Spinal cord (tissue), 9 donors: ENCODE measurements at regions not wholly inside any gene's neighbourhood (a gene's known extent, or its start where the extent isn't known, plus 50 kb on each side); places are given as distances from the start of the nearest gene placed in this dataset.

Source experiments
- DNase-seq, 6 donors: peaks; one replicate each; pipeline versions ENCODE4 v3.0.0 to v3.0.0-alpha.2; 2013 to 2015; ENCODE audit warnings: low spot score in 6 of 6, low read depth in 4 of 6
- H3K27ac ChIP-seq: one replicate; pipeline ENCODE4 v1.5.1; 2013; ENCODE audit warnings: low read depth, low read length, control low read depth
- H3K27me3 ChIP-seq: one replicate; pipeline ENCODE4 v1.6.1; 2013; ENCODE audit warnings: low read length; ENCODE audit not compliant: control insufficient read depth, insufficient read depth
- H3K36me3 ChIP-seq: one replicate; pipeline ENCODE4 v1.6.1; 2013; ENCODE audit warnings: low read length; ENCODE audit not compliant: control insufficient read depth, insufficient read depth
- H3K4me1 ChIP-seq: one replicate; pipeline ENCODE4 v1.6.1; 2013; ENCODE audit warnings: low read length; ENCODE audit not compliant: control insufficient read depth, insufficient read depth
- H3K4me3 ChIP-seq: one replicate; pipeline ENCODE4 v1.5.1; 2013; ENCODE audit warnings: low read depth, low read length, control low read depth
- H3K9me3 ChIP-seq: one replicate; pipeline ENCODE4 v1.6.1; 2013; ENCODE audit warnings: low read length; ENCODE audit not compliant: control insufficient read depth, insufficient read depth
- whole genome bisulfite sequencing: methylation state at CpG from one replicate; pipeline ENCODE4 v1.1.5; 2013; ENCODE audit warnings: missing lambda C conversion rate; ENCODE audit not compliant: insufficient coverage; 5-methylcytosine and 5-hydroxymethylcytosine counted together
- donor health status: healthy.

GRCh38 chr10:65559369-65559768 lies 1366.5 kb upstream of the LRRTM3 start:
- no CpG with 5 or more reads among the region's 2 CpGs for WGBS
- Histone ChIP-seq H3K27me3 (no peaks in the 10 kb centered on the region), H3K9me3 (no peaks in the 10 kb centered on the region), H3K4me1 (no peaks in the 10 kb centered on the region), H3K27ac (no peak overlapping the region), H3K4me3 (no peak overlapping the region), H3K36me3 (no peaks in the 10 kb centered on the region)
- no peak for DNase-seq

- H3K27ac ChIP-seq = no peak overlapping the region
- no CpG with 5 or more reads among the region's 1 CpG for WGBS
- H3K36me3 ChIP-seq = no peaks in the 10 kb centered on the region
- H3K9me3 ChIP-seq = no peaks in the 10 kb centered on the region
- DNase-seq = no peak
- peaks cover 1% of the 10 kb centered on the region for H3K4me1 ChIP-seq
- H3K4me3 ChIP-seq = no peak overlapping the region
- no peaks in the 10 kb centered on the region for H3K27me3 ChIP-seq
These were observed 1360.6 kb upstream of the LRRTM3 start for GRCh38 chr10:65565246-65565645.

GRCh38 chr10:65566906-65567305 lies 1358.9 kb upstream of the LRRTM3 start:
- Histone ChIP-seq H3K4me3 (no peak overlapping the region), H3K9me3 (no peaks in the 10 kb centered on the region), H3K27me3 (no peaks in the 10 kb centered on the region), H3K36me3 (no peaks in the 10 kb centered on the region), H3K4me1 (peaks cover 3% of the 10 kb centered on the region), H3K27ac (no peak overlapping the region)
- DNase-seq = peak in 4 of 6 donors; percentile 17 to 45 (median 32)
- WGBS = no CpG with 5 or more reads among the region's 2 CpGs

GRCh38 chr10:65570143-65571010 lies 1355.5 kb upstream of the LRRTM3 start:
- Histone ChIP-seq H3K36me3 (no peaks in the 10 kb centered on the region), H3K27me3 (no peaks in the 10 kb centered on the region), H3K9me3 (no peaks in the 10 kb centered on the region), H3K4me3 (peak overlapping the region; percentile 38), H3K27ac (peak overlapping the region; percentile 17), H3K4me1 (peaks cover 3% of the 10 kb centered on the region)
- peak in 5 of 6 donors; percentile 23 to 86 (median 32) for DNase-seq
- 18% methylated on average over 14 of the region's 20 CpGs for WGBS

- no peaks in the 10 kb centered on the region for H3K27me3 ChIP-seq
- WGBS = 13% methylated on average over 2 of the region's 5 CpGs
- H3K9me3 ChIP-seq = no peaks in the 10 kb centered on the region
- no peak for DNase-seq
- H3K27ac ChIP-seq = no peak overlapping the region
- H3K4me3 ChIP-seq = peak overlapping the region; percentile 38
- no peaks in the 10 kb centered on the region for H3K36me3 ChIP-seq
- H3K4me1 ChIP-seq = peaks cover 3% of the 10 kb centered on the region
These were observed 1354.7 kb upstream of the LRRTM3 start for GRCh38 chr10:65571011-65571570.

- H3K4me3 ChIP-seq = no peak overlapping the region
- no peaks in the 10 kb centered on the region for H3K36me3 ChIP-seq
- DNase-seq = no peak
- no peak overlapping the region for H3K27ac ChIP-seq
- no peaks in the 10 kb centered on the region for H3K27me3 ChIP-seq
- 98% methylated on average over 5 of the region's 5 CpGs for WGBS
- no peaks in the 10 kb centered on the region for H3K4me1 ChIP-seq
- peaks cover 6% of the 10 kb centered on the region for H3K9me3 ChIP-seq
These were observed 1344.3 kb upstream of the LRRTM3 start for GRCh38 chr10:65581426-65582026.

- H3K4me3 ChIP-seq = no peak overlapping the region
- H3K4me1 ChIP-seq = no peaks in the 10 kb centered on the region
- no CpG with 5 or more reads among the region's 1 CpG for WGBS
- H3K27ac ChIP-seq = no peak overlapping the region
- no peaks in the 10 kb centered on the region for H3K27me3 ChIP-seq
- no peaks in the 10 kb centered on the region for H3K36me3 ChIP-seq
- DNase-seq = no peak
- no peaks in the 10 kb centered on the region for H3K9me3 ChIP-seq
These were observed 1323.5 kb upstream of the LRRTM3 start for GRCh38 chr10:65602182-65602865.

GRCh38 chr10:65611592-65611991 lies 1314.2 kb upstream of the LRRTM3 start:
- no peaks in the 10 kb centered on the region for H3K27me3 ChIP-seq
- H3K27ac ChIP-seq = no peak overlapping the region
- H3K36me3 ChIP-seq = no peaks in the 10 kb centered on the region
- peak in 2 of 6 donors; percentile 4 to 84 for DNase-seq
- WGBS = no CpG with 5 or more reads among the region's 2 CpGs
- H3K4me1 ChIP-seq = no peaks in the 10 kb centered on the region
- H3K9me3 ChIP-seq = no peaks in the 10 kb centered on the region
- no peak overlapping the region for H3K4me3 ChIP-seq

GRCh38 chr10:65614956-65615565 lies 1310.8 kb upstream of the LRRTM3 start:
- Histone ChIP-seq H3K9me3 (no peaks in the 10 kb centered on the region), H3K27ac (no peak overlapping the region), H3K4me3 (no peak overlapping the region), H3K4me1 (no peaks in the 10 kb centered on the region), H3K36me3 (no peaks in the 10 kb centered on the region), H3K27me3 (no peaks in the 10 kb centered on the region)
- 94% methylated on average over 2 of the region's 2 CpGs for WGBS
- no peak for DNase-seq
